GM12891 (cell line): ENCODE measurements at regions not wholly inside any gene's neighbourhood (a gene's known extent, or its start where the extent isn't known, plus 50 kb on each side); places are given as distances from the start of the nearest gene placed in this dataset.

Experiments
- DNase-seq: peaks from one replicate; pipeline ENCODE4 v3.0.0; 2011; ENCODE audit warnings: low spot score; ENCODE audit not compliant: insufficient read length
- FAIRE-seq: peaks from 2 replicates; lab custom pipeline; 2011; peaks lifted over from hg19 to GRCh38; lab: Jason Lieb, UNC
- PAX5 ChIP-seq: IDR thresholded peaks from 2 replicates; pipeline ENCODE4 v1.6.1; 2011; ENCODE audit warnings: low read length, moderate library complexity, mild to moderate bottlenecking; ENCODE audit not compliant: insufficient read depth, severe bottlenecking
- POLR2A ChIP-seq: IDR thresholded peaks from 2 replicates; pipeline ENCODE4 v1.6.1; 2011; ENCODE audit warnings: low read depth, low read length, control low read depth
- POLR2AphosphoS5 ChIP-seq: IDR thresholded peaks from 2 replicates; pipeline ENCODE4 v1.6.1; 2011; ENCODE audit warnings: low read depth, low read length, control low read depth
- POU2F2 ChIP-seq: IDR thresholded peaks from 2 replicates; pipeline ENCODE4 v1.6.1; 2011; ENCODE audit warnings: low read depth, mild to moderate bottlenecking, control low read depth, low read length, moderate library complexity
- SPI1 ChIP-seq: IDR thresholded peaks from 2 replicates; pipeline ENCODE4 v1.6.1; 2011; ENCODE audit warnings: low read depth, low read length, control low read depth
- TAF1 ChIP-seq: IDR thresholded peaks from 2 replicates; pipeline ENCODE4 v1.6.1; 2011; ENCODE audit warnings: low read depth, low read length, control low read depth

DNA sequence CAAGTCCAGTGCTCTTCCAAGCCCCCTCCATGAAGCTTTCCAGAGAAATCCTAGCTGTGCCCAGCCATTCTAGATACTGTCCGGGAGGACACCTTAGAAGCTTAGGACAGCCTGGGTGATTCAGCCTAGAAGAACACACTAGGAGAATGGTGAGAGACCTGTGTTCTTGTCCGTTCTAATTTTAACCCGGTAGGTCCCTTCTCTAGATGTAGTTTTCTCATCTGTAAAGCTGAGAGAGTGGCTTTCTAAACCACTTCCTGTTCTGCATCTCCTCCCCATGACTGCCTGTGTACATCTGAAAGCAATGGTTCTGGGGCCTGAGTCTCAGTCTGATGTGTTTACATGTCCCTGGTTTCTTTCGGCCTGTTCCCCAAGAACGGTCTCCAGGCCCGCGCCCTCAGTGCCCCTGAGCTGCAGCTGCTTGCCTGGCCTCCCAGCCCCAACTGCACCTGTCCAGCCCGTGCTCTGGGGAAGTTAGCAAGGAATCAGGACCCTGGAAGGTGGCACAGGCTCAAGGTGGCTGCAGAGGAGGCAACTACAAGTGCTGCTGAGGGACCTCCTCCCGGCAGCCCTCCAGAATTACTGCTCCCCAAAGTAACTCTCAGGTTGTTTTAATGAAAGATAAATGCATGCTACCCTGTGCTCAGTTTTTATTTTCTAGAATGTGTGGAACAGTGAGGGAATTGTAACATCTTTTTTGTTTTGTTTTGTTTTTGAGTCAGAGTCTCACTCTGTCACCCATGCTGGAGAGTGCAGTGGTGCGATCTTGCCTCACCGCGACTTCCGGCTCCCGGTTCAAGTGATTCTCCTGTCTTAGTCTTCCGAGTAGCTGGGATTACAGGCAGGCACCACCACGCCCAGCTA lies 105.9 kb downstream of the LBH start:
- FAIRE-seq (peak; percentile 95), DNase-seq (peak; percentile 46)
- no peak for TF ChIP-seq POU2F2
- peak; percentile 88 for TF ChIP-seq SPI1
- TF ChIP-seq TAF1: no peak; the same call in 1 of the 2 replicates
- TF ChIP-seq PAX5: peak; percentile 52
- peak; percentile 29; the same call in 1 of the 2 replicates for TF ChIP-seq POLR2AphosphoS5
- peak; percentile 59; the same call in 1 of the 2 replicates for TF ChIP-seq POLR2A

DNA sequence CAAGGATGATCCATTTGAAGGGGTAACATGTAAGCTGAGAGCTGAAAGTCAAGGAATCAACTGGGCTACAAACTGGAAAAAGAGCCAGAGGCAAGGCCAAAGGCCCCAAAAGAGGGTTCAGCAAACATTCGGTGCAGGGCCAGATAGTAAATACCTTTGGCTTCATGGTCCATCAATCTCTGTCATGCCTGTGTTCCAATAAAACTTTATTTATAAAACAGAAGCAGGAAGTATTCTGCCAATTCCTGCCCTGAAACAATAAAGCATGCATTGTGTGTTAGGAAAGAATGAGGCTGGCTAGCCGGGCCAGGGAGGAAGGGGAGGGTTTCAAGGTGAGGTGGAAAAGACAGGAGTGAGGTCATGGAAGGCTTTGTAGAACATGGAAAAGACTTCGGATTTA lies 107.1 kb downstream of the LBH start:
- TF ChIP-seq TAF1 (no peak), POLR2A (no peak), SPI1 (no peak), POU2F2 (no peak), PAX5 (no peak), POLR2AphosphoS5 (no peak)
- DNase-seq (no peak), FAIRE-seq (no peak)

DNA sequence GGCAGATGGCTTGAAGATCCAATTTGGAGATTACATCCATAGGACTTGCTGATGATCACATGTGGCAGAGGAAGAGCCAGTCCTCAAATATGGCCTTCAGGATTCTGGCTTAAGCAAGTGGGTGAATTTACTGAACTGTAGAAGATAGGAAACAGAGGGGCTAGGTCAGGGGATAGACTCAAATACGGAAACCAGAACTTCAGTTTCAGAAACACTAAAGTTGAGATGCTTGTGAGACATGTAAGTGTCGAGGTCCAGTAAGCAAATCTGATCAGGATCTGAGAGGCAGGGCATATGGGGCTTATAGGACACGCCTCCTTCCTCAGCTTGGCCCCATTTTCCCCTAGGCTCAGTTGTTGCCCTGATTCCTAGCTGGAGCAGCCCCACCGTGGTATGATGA lies 107.7 kb downstream of the LBH start:
- no peak for TF ChIP-seq POU2F2
- no peak for TF ChIP-seq TAF1
- no peak for TF ChIP-seq POLR2A
- TF ChIP-seq PAX5: no peak
- no peak for TF ChIP-seq POLR2AphosphoS5
- TF ChIP-seq SPI1: no peak
- peak; percentile 45 for DNase-seq
- peak; percentile 83 for FAIRE-seq

- FAIRE-seq: peak; percentile 71
- no peak for DNase-seq
- no peak for TF ChIP-seq POLR2AphosphoS5
- no peak for TF ChIP-seq POLR2A
- TF ChIP-seq TAF1: no peak
- no peak for TF ChIP-seq POU2F2
- no peak for TF ChIP-seq SPI1
- no peak for TF ChIP-seq PAX5
Observed at GRCh38 chr2:30341500-30342267, 105.4 kb upstream of the LCLAT1 start.

GRCh38 chr2:30346471-30347169 lies 100.4 kb upstream of the LCLAT1 start:
- no peak for FAIRE-seq
- TF ChIP-seq SPI1: no peak
- TF ChIP-seq PAX5: no peak
- TF ChIP-seq POLR2A: no peak
- no peak for TF ChIP-seq POU2F2
- no peak for TF ChIP-seq TAF1
- TF ChIP-seq POLR2AphosphoS5: no peak
- no peak for DNase-seq

DNA sequence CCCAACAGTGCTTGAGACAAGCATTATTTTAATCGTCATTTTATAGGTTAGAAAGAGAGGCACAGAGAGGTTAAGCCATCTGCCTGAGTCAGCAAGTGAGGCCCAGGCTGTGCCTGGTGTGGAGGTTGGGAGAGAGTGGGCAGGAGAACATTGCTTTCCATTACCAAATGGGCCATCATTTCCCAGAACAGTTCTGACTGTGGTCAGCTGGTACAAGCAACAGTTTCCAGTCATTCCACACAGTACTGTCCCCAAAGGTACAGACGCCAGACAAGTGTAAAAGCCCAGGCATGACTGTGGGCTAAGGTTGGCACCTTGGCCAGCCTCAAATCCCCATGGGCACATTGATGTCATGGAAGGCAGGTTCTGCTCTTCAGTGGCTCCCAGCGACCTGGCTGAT lies 98.2 kb upstream of the LCLAT1 start:
- no peak for TF ChIP-seq SPI1
- TF ChIP-seq POU2F2: no peak
- TF ChIP-seq POLR2A: no peak
- no peak for TF ChIP-seq TAF1
- no peak for TF ChIP-seq PAX5
- TF ChIP-seq POLR2AphosphoS5: no peak
- FAIRE-seq (no peak), DNase-seq (no peak)

- DNase-seq: no peak
- FAIRE-seq: no peak
- TF ChIP-seq SPI1 (no peak), TAF1 (no peak), POU2F2 (no peak), POLR2A (no peak), POLR2AphosphoS5 (no peak), PAX5 (no peak)
Observed at GRCh38 chr2:30349691-30350090, 97.4 kb upstream of the LCLAT1 start.

DNA sequence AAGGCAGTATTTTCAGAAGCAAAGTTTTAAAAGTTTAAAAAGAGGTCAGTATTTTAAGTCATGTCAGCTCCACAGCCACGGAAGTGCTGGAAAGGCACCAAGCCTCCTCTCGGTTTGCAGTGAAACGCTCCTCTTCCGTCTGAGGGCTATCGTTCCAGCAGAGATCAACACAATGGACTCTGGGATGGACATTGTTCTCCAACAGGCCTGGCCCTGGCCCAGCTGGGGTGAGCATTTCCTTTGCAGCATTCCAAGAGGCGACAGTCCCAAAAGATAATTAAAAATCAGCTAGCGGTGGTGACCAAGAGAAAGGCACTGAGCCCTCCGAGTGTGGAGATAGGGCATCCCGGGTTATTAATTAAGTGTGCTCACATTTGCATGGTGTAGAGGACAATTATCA lies 95.9 kb upstream of the LCLAT1 start:
- TF ChIP-seq POLR2AphosphoS5 (no peak), PAX5 (no peak), POU2F2 (no peak), TAF1 (no peak), POLR2A (no peak), SPI1 (no peak)
- DNase-seq (no peak), FAIRE-seq (no peak)

GRCh38 chr2:30351949-30352348 lies 95.1 kb upstream of the LCLAT1 start:
- DNase-seq: no peak
- no peak for FAIRE-seq
- TF ChIP-seq POLR2A (no peak), TAF1 (no peak), SPI1 (no peak), PAX5 (no peak), POU2F2 (no peak), POLR2AphosphoS5 (no peak)
